Adrenal gland (tissue), 9 donors: ENCODE measurements at regions not wholly inside any gene's neighbourhood (a gene's known extent, or its start where the extent isn't known, plus 50 kb on each side); places are given as distances from the start of the nearest gene placed in this dataset.

Source experiments
- DNase-seq, 7 donors: peaks; one replicate each; pipeline ENCODE4 v3.0.0-alpha.2; 2019 to 2020
- H3K27ac ChIP-seq, 5 donors: fragments of 200-600 bp; sonication (generic) in 4 of 5; 1 replicate in 3 of 5; 2 replicates in 2 of 5; pipeline versions ENCODE4 v1.5.1 to v1.8.0; 2016 to 2020; ENCODE audit warnings: mild to moderate bottlenecking in 1 of 5
- H3K27me3 ChIP-seq: fragments of 200-600 bp; 2 replicates; pipeline ENCODE4 v1.8.0; 2021
- H3K36me3 ChIP-seq, 2 donors: fragments of 200-600 bp; replicated peaks in 1 of 2; 1 replicate in 1 of 2; 2 replicates in 1 of 2; pipeline versions ENCODE4 v1.5.1 to v1.8.0; 2018 to 2022
- H3K4me1 ChIP-seq, 2 donors: fragments of 200-600 bp; replicated peaks in 1 of 2; 1 replicate in 1 of 2; 2 replicates in 1 of 2; pipeline versions ENCODE4 v1.5.1 to v1.8.0; 2018 to 2021
- H3K4me3 ChIP-seq, 4 donors: fragments of 200-600 bp; sonication (generic) in 3 of 4; one replicate each; pipeline ENCODE4 v1.5.1; 2016 to 2018
- H3K9me3 ChIP-seq, 3 donors: fragments of 200-600 bp; sonication (generic) in 1 of 3; replicated peaks in 1 of 3; 1 replicate in 2 of 3; 2 replicates in 1 of 3; pipeline versions ENCODE4 v1.5.1 to v1.8.0; 2016 to 2021
- CTCF ChIP-seq, 6 experiments: fragments of 450-650 bp in 4 of 6; fragments of 200-600 bp in 2 of 6; sonication (generic) in 1 of 6; IDR thresholded peaks; 1 replicate in 5 of 6; 2 replicates in 1 of 6; pipeline versions ENCODE4 v1.5.1 to v1.8.0; 2016 to 2021; ENCODE audit warnings: antibody characterized with exemption in 6 of 6, mild to moderate bottlenecking in 2 of 6, moderate library complexity in 1 of 6
- POLR2A ChIP-seq, 2 donors: fragments of 450-650 bp; IDR thresholded peaks; one replicate each; pipeline ENCODE4 v1.6.1; 2017; ENCODE audit warnings: antibody characterized with exemption in 2 of 2, mild to moderate bottlenecking in 2 of 2, moderate library complexity in 1 of 2
- WGBS, 4 donors: extraction: QIAGEN DNeasy Blood & Tissue Kit in 2 of 4; methylation state at CpG; one replicate each; pipeline versions ENCODE4 v1.1.5 to v1.1.7; 2013 to 2017; 5-methylcytosine and 5-hydroxymethylcytosine counted together
- intact Hi-C, 2 donors: fragments of 100-400 bp; cut with DNase I; formaldehyde crosslinking; loops; one replicate each; pipeline versions ENCODE4 v1.14.1 to v1.15.0; 2022 to 2023
- donor health status: healthy with polysubstance abuse.
- donor health status: Bipolar disorder and iron deficiency.
- donor health status: DM: yes; HTN: yes; CAD: no.
- donor health status: DM: no; HTN: no; CAD: no.
- donor health status: DM: no; HTN: no; CAD: no.

- TF ChIP-seq CTCF (IDR thresholded peaks at IDR 0.05) = no peak
- TF ChIP-seq POLR2A (IDR thresholded peaks at IDR 0.05) = no peak
- Histone ChIP-seq H3K4me1 (peaks cover 0 to 34% of the 10 kb centered on the region in 2 donors), H3K36me3 (no peaks in the 10 kb centered on the region), H3K27ac (no peak overlapping the region), H3K9me3 (no peaks in the 10 kb centered on the region), H3K4me3 (no peak overlapping the region), H3K27me3 (no peaks in the 10 kb centered on the region)
- no peak for DNase-seq
- intact Hi-C loops = no loop called here
- WGBS, 4 donors = 61 to 72% (median 66%) methylated on average over 6 of the region's 6 CpGs
Observed at GRCh38 chr10:31584876-31585275, 265.9 kb downstream of the ZEB1 start.

- WGBS, 4 donors = 54 to 73% (median 64%) methylated on average over 11 to 12 of the region's 12 CpGs
- no peaks in the 10 kb centered on the region for H3K9me3 ChIP-seq
- DNase-seq = peak in 1 of 7 donors; percentile 21
- no peaks in the 10 kb centered on the region for H3K36me3 ChIP-seq
- TF ChIP-seq POLR2A (IDR thresholded peaks at IDR 0.05) = no peak
- no peak for TF ChIP-seq CTCF (IDR thresholded peaks at IDR 0.05)
- H3K4me1 ChIP-seq = peaks cover 0 to 34% of the 10 kb centered on the region in 2 donors
- no peak overlapping the region for H3K4me3 ChIP-seq
- intact Hi-C loops = no loop called here
- H3K27me3 ChIP-seq = no peaks in the 10 kb centered on the region
- peak overlapping the region in 1 of 5 donors; percentile 44 for H3K27ac ChIP-seq
Observed at GRCh38 chr10:31584098-31584631, 265.1 kb downstream of the ZEB1 start.

- WGBS, 4 donors = 47 to 76% (median 69%) methylated on average over 4 to 6 of the region's 6 CpGs
- Histone ChIP-seq H3K9me3 (no peaks in the 10 kb centered on the region), H3K36me3 (no peaks in the 10 kb centered on the region), H3K4me1 (peaks cover 0 to 34% of the 10 kb centered on the region in 2 donors), H3K4me3 (no peak overlapping the region), H3K27me3 (no peaks in the 10 kb centered on the region), H3K27ac (peak overlapping the region in 1 of 5 donors; percentile 44)
- intact Hi-C loops = no loop called here
- no peak for TF ChIP-seq CTCF (IDR thresholded peaks at IDR 0.05)
- TF ChIP-seq POLR2A (IDR thresholded peaks at IDR 0.05) = no peak
- no peak for DNase-seq
Observed at GRCh38 chr10:31583293-31583692, 264.3 kb downstream of the ZEB1 start.

DNA sequence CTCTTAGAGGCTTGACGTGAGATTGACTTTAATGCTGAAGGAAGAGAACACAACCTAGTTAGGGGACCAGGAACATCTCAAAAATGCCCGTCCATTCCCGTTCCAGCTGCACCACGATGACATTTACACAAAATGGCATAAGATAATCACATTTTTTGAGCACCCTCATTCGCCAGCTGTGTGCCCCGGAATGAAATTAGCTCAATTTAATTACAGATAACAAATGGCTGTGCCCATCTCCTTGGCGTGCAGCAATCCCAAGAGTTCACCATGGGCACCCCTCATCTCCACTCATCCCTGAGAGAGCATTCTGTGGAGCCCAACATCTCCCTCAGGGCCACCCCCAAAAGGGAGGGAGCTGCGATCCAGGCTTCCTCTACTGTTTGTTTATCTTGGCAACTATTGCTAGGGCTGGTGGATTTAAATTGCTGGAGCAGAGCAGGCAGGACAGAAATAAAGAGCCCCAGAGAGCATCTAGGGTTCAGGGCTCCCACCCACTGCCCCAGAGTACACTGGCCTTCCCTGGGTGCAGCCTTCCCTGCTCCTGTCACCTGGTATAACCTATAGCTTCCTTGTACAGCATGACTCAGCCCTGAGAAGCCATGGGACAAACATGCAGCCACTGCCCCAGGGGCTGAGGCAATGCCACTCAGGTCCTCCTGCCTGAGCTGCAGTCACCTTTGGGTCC lies 263.5 kb downstream of the ZEB1 start:
- Histone ChIP-seq H3K27me3 (no peaks in the 10 kb centered on the region), H3K27ac (peak overlapping the region in 2 of 5 donors; percentile 52 to 63), H3K36me3 (no peaks in the 10 kb centered on the region), H3K4me1 (peaks cover 0 to 34% of the 10 kb centered on the region in 2 donors), H3K4me3 (no peak overlapping the region), H3K9me3 (no peaks in the 10 kb centered on the region)
- WGBS, 4 donors = 46 to 57% (median 48%) methylated on average over 7 to 8 of the region's 8 CpGs
- intact Hi-C loops = no loop called here
- TF ChIP-seq CTCF (IDR thresholded peaks at IDR 0.05) (no peak), POLR2A (IDR thresholded peaks at IDR 0.05) (no peak)
- no peak for DNase-seq
